ENCODE measurements at regions not wholly inside any gene's neighbourhood (a gene's known extent, or its start where the extent isn't known, plus 50 kb on each side); places are given as distances from the start of the nearest gene placed in this dataset.

DNA sequence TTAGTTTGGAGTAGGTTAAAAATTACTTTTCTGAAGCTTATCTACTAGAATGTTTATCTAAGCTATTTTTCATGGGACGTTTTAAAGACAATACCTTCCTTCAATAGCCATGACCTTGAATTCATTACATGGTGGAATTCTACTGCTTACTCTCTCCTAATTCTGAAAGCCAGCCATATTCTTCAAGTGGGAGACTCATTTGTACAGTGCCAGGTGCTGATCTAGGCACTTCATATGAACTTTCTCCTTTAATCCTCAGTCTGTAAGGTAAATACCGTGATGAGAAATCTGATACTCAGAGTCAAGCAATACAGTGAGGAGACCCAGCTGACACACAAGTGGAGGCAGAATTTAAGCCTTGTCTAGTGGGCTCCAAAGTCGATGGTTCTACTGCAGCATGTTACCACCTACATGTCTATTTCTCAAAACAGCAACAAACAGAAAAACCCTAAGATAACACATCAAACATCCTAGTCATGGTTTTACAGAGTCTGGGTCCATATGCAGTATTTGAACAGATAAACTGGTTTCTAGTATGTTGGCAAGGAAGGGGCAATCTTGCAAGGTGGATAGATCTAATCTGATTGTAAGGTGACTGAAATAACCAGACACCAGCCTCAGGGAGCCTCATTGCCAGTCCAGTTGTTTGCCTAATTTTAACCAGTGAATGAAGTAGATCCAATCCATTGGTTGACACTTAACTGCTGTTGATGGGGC, 243.7 kb downstream of the PIK3R1 start:
- no peaks in the 10 kb centered on the region for H3K4me1 Mint-ChIP-seq
- no peak overlapping the region for H3K4me3 Mint-ChIP-seq
- no peak for ATAC-seq

DNA sequence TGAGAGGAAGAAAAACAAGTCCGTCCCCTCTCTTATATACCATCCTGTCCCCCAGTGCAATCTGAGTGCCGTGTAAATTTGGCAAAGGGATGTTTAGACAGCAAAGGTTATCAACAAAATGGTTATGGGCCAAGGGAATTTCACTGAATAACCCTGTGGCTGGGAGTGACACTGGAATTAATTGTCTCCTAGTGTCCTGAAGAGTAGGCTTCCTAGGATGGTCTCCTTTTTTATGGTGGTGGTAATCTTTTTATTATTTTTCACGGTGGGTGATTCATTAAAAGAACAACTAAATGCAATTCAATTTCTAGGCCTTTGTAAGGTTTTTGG, 244.2 kb downstream of the PIK3R1 start:
- no peak overlapping the region for H3K4me3 Mint-ChIP-seq
- H3K27ac Mint-ChIP-seq: no peak overlapping the region
- no peaks in the 10 kb centered on the region for H3K27me3 Mint-ChIP-seq
- no peak for ATAC-seq
- H3K36me3 Mint-ChIP-seq: no peaks in the 10 kb centered on the region
- H3K4me1 Mint-ChIP-seq: no peaks in the 10 kb centered on the region
- H3K9me3 Mint-ChIP-seq: no peaks in the 10 kb centered on the region

More for the DNA sequence above, 243.7 kb downstream of the PIK3R1 start:
- Mint-ChIP-seq H3K27ac (no peak overlapping the region), H3K9me3 (no peaks in the 10 kb centered on the region), H3K27me3 (no peaks in the 10 kb centered on the region), H3K36me3 (no peaks in the 10 kb centered on the region)

DNA sequence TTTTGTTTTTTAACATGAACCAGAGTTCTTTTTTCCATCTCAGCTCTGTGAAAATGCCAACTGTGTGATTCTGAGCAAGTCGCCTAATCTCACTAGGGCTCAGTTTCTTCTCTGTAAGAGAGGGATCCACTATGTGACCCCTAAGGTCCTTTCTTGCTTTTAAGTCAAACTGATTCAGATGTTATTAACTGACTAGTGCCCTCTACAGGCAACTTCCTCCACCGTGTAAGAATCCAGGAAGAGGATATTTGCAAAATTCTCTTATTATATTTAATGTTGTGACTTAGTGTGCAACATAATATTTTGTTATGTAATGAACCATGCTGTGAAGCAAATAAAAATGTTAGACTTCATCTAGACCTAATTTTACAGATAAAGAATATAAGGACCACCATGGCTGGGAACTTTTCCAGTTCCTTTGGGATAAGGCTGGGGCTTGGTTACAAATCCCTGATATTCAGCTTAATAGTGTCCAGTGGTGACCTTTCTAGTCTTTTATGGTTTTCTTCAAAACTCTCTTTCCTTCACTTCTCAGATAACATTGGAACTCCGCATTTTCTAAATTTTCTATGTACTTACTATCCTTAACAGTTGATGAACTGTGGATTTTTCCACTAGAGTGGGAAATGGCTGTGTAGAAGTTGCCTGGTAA, 244.7 kb downstream of the PIK3R1 start:
- Mint-ChIP-seq H3K36me3 (no peaks in the 10 kb centered on the region), H3K27me3 (no peaks in the 10 kb centered on the region), H3K4me1 (no peaks in the 10 kb centered on the region), H3K27ac (no peak overlapping the region), H3K4me3 (no peak overlapping the region), H3K9me3 (no peaks in the 10 kb centered on the region)
- ATAC-seq: peak; percentile 47

DNA sequence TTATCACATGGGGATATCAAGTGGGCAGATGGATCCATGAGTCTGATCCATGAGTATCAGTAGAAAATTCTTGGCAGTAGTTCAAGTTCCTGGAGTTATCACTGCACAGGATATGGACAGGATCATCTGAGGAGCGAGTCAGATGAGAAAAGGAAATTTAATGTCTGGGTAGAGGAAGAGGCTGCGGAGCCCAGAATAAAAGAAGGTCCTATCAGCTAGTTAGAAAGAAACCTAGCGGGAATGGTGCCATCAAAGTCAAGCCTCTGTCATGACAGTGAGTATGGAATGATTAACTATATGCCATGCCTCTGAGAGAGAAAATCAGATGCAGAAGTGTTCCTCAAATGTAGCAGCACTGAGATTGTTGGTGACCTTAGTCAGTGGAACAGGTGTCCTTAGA, 248.1 kb downstream of the PIK3R1 start:
- Mint-ChIP-seq H3K4me3 (no peak overlapping the region), H3K27me3 (no peaks in the 10 kb centered on the region), H3K4me1 (no peaks in the 10 kb centered on the region), H3K27ac (no peak overlapping the region), H3K36me3 (no peaks in the 10 kb centered on the region), H3K9me3 (no peaks in the 10 kb centered on the region)
- ATAC-seq: no peak

DNA sequence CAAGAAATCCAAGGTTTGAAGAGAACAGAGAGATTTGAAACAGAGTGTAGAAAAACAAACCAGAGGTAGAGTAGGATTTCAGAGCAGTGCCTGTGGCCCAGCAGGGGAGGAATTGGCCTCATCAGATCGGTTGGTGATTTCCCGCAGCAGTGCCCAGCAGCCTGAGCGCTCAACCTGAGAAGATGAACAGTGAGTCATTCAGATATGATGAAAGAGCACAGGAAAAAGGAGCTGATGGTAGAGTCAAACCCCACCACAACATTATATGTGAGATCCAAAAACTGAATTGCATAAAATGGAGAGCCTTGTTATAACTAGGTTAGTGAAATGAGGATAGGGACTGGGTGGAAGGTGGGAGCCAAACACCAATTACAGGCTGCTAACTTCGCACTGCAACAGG, 248.9 kb downstream of the PIK3R1 start:
- no peaks in the 10 kb centered on the region for H3K36me3 Mint-ChIP-seq
- H3K27ac Mint-ChIP-seq: no peak overlapping the region
- no peaks in the 10 kb centered on the region for H3K9me3 Mint-ChIP-seq
- no peaks in the 10 kb centered on the region for H3K27me3 Mint-ChIP-seq
- H3K4me3 Mint-ChIP-seq: no peak overlapping the region
- peak; percentile 75 for ATAC-seq
- no peaks in the 10 kb centered on the region for H3K4me1 Mint-ChIP-seq

DNA sequence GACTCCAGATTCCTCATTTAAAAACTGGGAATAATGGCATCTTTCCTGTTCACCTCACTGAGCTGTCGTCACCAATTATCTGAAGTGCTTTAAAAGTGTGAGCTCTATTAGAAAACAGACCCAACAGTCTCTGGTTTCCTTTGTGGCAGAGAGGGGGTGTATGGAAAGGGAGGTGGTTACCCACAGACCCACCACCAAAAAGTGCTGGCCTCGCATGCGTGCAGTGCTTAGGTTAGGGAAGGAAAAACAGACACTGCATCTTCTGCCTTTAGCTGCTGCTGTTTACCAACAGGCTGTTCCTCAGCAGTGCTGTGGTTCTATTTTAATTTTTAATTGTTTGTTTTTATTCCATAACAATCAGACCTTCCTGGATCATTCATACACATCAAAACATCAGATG, 249.6 kb downstream of the PIK3R1 start:
- Mint-ChIP-seq H3K4me1 (no peaks in the 10 kb centered on the region), H3K27ac (no peak overlapping the region), H3K9me3 (no peaks in the 10 kb centered on the region), H3K36me3 (no peaks in the 10 kb centered on the region), H3K4me3 (no peak overlapping the region), H3K27me3 (no peaks in the 10 kb centered on the region)
- peak; percentile 37 for ATAC-seq

DNA sequence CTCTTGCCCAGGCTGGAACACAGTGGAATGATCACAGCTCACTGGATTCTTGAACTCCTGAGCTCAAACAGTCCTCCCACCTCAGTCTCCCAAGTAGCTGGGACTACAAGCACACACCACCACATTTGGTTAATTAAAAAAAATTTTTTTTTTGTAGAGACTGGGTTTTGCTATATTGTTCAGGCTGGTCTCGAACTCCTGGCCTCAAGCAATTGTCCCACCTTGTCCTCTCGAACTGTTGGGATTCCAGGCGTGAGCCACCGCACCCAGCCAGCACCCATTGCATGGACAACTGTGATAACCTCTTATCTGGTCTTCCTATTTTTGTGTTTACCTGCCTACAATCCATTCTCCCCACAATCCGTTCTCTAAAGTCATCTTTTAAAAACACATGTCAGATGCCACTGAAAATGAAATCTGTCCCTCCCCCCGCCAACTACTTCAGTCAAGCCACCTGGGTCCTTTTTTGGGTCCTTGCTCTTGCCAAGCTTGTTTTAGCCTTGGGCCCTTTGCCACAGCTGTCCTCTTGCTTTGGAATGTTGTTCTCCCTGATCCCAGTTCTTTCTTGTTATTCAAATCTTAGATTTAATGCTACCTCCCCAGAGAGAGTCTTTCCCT, 250.5 kb downstream of the PIK3R1 start:
- H3K4me1 Mint-ChIP-seq: no peaks in the 10 kb centered on the region
- no peak overlapping the region for H3K27ac Mint-ChIP-seq
- H3K27me3 Mint-ChIP-seq: peaks cover 5% of the 10 kb centered on the region
- H3K9me3 Mint-ChIP-seq: no peaks in the 10 kb centered on the region
- no peak overlapping the region for H3K4me3 Mint-ChIP-seq
- no peaks in the 10 kb centered on the region for H3K36me3 Mint-ChIP-seq
- no peak for ATAC-seq

DNA sequence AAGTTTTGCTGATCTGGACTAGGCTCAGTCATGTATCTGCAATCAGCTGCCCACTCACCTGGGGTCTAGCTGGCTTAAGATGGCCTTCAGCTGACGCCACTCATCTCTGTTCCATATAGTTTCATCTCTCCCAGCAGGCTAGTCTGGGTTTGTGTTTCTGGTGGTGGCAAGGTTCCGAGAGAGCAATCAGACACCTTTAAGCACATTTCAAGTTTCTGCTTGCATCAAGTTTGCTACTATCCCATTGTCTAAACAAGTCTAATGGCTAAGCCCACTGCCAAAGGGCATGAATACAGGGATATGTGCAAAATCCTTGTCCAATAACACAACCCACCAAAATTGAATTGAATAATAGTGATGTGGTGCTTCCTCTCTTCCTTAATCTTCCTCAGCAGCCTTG, 251.7 kb downstream of the PIK3R1 start:
- Mint-ChIP-seq H3K4me3 (no peak overlapping the region), H3K9me3 (no peaks in the 10 kb centered on the region), H3K27ac (no peak overlapping the region), H3K27me3 (peaks cover 15% of the 10 kb centered on the region), H3K4me1 (no peaks in the 10 kb centered on the region), H3K36me3 (no peaks in the 10 kb centered on the region)
- ATAC-seq: no peak

DNA sequence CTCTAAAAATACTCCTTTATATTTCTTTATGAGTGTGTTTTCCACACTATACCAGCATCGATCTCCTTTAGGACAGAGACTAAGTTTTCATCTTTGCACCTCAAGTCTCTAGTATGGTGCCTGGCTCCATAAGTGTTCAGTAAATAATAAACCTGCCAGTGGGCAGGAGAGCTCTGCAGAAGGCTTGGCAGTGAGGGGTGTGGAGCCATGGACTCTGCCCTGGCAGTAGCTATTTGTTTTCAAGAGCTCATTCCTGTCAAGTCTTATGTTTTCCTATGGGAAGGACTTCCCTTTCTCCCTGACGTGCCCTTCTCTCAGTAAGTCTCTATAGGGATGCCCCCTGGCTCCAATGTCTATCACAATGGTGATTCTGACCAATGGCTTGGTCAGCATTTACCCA, 252.2 kb downstream of the PIK3R1 start:
- no peaks in the 10 kb centered on the region for H3K36me3 Mint-ChIP-seq
- no peaks in the 10 kb centered on the region for H3K4me1 Mint-ChIP-seq
- no peak overlapping the region for H3K27ac Mint-ChIP-seq
- peaks cover 15% of the 10 kb centered on the region for H3K27me3 Mint-ChIP-seq
- no peak for ATAC-seq
- no peaks in the 10 kb centered on the region for H3K9me3 Mint-ChIP-seq
- no peak overlapping the region for H3K4me3 Mint-ChIP-seq

DNA sequence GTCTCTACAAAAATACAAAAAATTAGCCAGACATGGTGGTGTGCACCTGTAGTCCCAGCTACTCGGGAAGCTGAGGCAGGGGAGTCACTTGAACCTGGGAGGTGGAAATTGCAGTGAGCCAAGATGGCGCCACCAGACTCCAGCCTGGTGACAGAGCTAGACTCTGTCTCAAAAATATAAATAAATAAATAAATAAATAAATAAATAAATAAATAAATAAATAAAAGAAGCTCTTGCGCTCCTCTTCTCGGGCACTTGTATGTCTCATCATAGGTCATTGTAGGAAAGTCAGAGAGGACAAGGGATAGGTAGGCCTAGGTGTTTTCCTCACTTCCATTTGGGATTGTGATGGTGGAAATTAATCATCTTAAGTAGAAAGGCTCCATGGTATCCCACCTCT, 252.8 kb downstream of the PIK3R1 start:
- H3K4me3 Mint-ChIP-seq: no peak overlapping the region
- no peaks in the 10 kb centered on the region for H3K36me3 Mint-ChIP-seq
- H3K9me3 Mint-ChIP-seq: no peaks in the 10 kb centered on the region
- no peak overlapping the region for H3K27ac Mint-ChIP-seq
- no peaks in the 10 kb centered on the region for H3K4me1 Mint-ChIP-seq
- peaks cover 15% of the 10 kb centered on the region for H3K27me3 Mint-ChIP-seq
- no peak for ATAC-seq

DNA sequence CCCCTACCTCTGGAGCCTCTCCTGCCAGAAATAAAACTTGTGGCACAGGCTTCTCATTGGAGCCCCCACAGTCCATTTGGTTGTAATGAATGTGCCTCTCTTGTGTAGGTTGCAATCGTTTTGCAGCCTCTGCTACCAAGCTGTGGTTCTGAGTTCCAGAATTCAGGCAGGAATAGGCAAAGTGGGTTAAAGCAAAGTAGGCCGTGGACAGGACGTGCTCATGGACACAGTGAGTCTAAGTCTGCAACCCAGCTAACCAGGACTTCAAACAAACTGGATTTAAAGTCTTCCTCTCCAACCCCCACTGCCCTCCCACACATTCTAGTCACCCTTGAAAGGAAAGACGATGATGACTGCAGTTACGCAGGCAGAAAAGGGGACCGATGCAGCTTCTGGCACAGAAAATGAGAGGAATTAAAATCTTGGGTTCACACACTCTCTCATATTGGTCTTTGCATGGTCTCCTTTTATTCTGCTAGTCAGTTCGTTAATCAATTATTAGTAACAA, 260.0 kb downstream of the PIK3R1 start:
- no peak overlapping the region for H3K4me3 Mint-ChIP-seq
- H3K4me1 Mint-ChIP-seq: no peaks in the 10 kb centered on the region
- no peak overlapping the region for H3K27ac Mint-ChIP-seq
- peaks cover 15% of the 10 kb centered on the region for H3K27me3 Mint-ChIP-seq
- H3K36me3 Mint-ChIP-seq: no peaks in the 10 kb centered on the region
- ATAC-seq: no peak
- no peaks in the 10 kb centered on the region for H3K9me3 Mint-ChIP-seq

DNA sequence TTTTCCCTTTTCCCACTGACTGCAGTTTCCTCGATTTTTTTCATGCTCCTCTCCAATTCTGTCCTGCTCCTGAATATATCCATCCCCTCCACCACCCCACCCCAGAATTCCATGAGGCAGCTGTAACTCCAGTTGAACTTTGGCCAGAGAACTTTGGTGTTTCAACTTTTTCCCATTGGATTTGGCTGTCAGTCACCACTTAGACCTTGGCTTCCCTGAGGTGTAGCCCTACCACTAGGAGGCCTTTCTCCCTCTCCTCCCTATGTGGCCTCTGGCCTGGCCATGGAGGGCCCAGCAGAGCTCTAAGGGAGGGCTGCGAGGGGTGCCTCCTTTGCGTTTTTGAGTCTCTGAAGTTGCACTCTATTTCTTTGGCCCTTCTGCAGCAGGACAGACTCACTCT, 261.3 kb downstream of the PIK3R1 start:
- Mint-ChIP-seq H3K9me3 (no peaks in the 10 kb centered on the region), H3K27ac (no peak overlapping the region), H3K36me3 (no peaks in the 10 kb centered on the region), H3K4me3 (no peak overlapping the region), H3K27me3 (peaks cover 2% of the 10 kb centered on the region), H3K4me1 (no peaks in the 10 kb centered on the region)
- no peak for ATAC-seq

DNA sequence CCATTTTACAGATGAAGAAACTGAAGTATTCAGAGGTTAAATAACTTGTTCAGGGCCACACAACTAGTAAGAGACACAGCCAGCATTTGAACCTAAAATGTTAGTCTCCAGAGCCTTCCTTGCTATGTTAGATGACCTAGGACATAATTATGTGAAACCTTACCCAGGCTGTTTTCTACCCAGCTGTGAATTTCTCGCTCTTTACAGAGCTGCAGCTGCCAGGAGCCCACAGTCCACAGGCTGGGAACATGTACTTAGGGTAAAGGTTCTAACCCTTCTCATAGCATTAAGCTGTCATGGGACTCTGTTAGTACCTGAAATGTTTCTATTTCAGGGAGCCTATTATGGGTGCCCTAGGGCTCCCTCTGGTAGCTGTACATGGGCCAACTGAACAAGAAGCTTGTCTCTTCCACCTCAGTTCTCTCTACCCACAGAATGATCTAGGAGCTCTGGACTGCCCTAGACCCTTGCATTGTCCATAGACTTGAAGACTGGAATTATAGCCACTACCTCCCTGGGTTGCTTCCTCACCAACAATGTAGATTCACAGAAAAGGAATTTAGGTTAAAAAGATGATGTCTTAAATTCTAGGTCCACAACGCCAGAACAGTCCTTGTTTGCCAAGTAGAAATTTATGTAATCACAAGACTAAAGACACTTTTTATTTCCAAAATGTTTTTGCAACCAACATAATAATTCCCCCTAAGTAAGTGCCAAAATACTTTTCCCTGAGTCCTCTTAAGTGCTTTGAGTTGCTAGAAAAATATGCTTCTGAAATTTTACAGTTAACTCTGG, 262.9 kb downstream of the PIK3R1 start:
- Mint-ChIP-seq H3K27me3 (peaks cover 10% of the 10 kb centered on the region), H3K9me3 (no peaks in the 10 kb centered on the region), H3K27ac (no peak overlapping the region), H3K4me3 (no peak overlapping the region), H3K4me1 (peaks cover 4% of the 10 kb centered on the region), H3K36me3 (no peaks in the 10 kb centered on the region)
- no peak for ATAC-seq

DNA sequence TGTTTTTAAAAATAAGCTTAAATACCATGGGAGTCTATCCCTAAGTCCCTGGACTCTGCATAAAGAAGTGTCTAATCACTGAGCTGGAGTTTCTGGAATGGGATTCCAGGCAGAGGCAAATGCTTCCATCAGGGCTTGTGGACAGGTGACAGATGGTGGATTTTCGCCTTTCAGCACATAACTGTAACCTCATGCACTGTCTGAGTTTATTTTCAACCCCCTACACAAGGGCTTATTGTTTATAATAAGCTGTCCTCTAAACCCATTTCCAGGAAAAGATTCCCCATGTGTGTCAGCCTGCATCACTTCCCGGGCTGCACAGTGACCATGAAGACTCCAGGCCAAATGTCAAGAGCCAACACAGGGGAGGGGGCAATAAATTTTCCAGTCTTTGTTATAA, 264.0 kb downstream of the PIK3R1 start:
- no peak overlapping the region for H3K4me3 Mint-ChIP-seq
- H3K4me1 Mint-ChIP-seq: peaks cover 5% of the 10 kb centered on the region
- no peak overlapping the region for H3K27ac Mint-ChIP-seq
- H3K9me3 Mint-ChIP-seq: no peaks in the 10 kb centered on the region
- ATAC-seq: no peak
- H3K36me3 Mint-ChIP-seq: no peaks in the 10 kb centered on the region
- H3K27me3 Mint-ChIP-seq: peaks cover 16% of the 10 kb centered on the region

DNA sequence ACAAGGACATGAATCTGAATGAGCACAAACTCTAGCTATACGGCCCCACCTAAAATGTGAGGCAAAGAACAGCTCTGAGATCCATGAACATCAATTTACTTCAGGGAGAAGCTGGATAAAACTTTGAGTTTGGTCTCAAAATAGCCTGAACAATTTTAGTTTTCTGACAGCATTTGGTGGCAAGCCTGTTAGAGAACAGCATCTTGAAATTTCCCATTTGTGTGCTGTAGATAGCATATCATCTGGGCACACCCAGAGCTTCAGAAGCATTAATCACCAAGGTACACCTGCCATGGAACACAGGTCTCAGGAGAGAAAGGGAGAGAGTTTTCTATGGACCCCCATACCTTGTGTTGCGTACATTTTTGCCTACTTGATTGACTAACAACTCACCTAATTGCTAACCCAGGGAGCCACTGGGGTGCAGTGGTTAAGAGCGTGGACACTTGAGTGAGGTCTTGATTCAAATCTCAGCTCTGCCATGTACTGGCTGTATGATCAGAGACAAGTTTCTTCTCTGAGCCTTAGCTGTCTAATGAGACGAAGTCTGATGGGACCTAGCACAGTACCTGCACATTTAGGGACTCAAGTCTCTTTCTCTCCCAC, 264.9 kb downstream of the PIK3R1 start:
- Mint-ChIP-seq H3K4me1 (peaks cover 5% of the 10 kb centered on the region), H3K27me3 (peaks cover 16% of the 10 kb centered on the region), H3K36me3 (no peaks in the 10 kb centered on the region), H3K4me3 (no peak overlapping the region), H3K27ac (no peak overlapping the region), H3K9me3 (no peaks in the 10 kb centered on the region)
- no peak for ATAC-seq

Measured in stimulated activated memory B cell treated with anti-CD40 and anti-IgM and Interleukin-4, amounts not matched to agents 10 μg/mL and 1 μg/mL and 100 μg/mL, for 72 hours (primary cell).